Astrocyte of the cerebellum (primary cell): ENCODE measurements at regions not wholly inside any gene's neighbourhood (a gene's known extent, or its start where the extent isn't known, plus 50 kb on each side); places are given as distances from the start of the nearest gene placed in this dataset.

ENCODE experiments used
- DNase-seq: peaks from one replicate; pipeline ENCODE4 v3.0.0-alpha.2; 2011; ENCODE audit warnings: low read depth
- H3K4me3 ChIP-seq: 2 replicates; pipeline ENCODE4 v1.5.1; 2011; ENCODE audit warnings: mild to moderate bottlenecking, low read depth, low read length, moderate library complexity
- in situ Hi-C: cut with HindIII; loops from 2 replicates; pipeline ENCODE4 v1.10.0; 2017; ENCODE audit warnings: low sequenced_read_pairs
- TF ChIP-seq, protein P1 (sequence below): IDR thresholded peaks from 2 replicates; pipeline ENCODE4 v1.5.1; 2012; ENCODE audit warnings: low read length, low read depth, moderate library complexity, mild to moderate bottlenecking; ENCODE audit errors: missing control alignments

DNA sequence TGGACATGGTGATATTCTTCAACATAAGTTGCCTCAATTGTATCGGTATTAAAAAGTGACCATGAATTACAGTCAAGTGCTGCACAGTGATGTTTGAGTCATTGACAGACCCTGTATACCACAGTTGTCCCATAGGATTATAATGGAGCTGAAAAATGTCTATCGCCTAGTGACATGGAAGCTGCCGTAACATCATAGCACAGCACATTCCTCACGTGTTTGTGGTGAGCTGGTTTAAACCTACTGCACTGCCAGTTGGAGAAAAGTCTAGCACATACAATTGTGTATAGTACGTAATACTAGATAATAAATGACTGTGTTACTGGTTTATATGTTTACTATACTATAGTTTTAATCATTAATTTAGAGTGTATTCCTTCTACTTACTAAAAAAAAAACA lies 150.2 kb downstream of the CDH26 start:
- TF ChIP-seq, protein P1, sequence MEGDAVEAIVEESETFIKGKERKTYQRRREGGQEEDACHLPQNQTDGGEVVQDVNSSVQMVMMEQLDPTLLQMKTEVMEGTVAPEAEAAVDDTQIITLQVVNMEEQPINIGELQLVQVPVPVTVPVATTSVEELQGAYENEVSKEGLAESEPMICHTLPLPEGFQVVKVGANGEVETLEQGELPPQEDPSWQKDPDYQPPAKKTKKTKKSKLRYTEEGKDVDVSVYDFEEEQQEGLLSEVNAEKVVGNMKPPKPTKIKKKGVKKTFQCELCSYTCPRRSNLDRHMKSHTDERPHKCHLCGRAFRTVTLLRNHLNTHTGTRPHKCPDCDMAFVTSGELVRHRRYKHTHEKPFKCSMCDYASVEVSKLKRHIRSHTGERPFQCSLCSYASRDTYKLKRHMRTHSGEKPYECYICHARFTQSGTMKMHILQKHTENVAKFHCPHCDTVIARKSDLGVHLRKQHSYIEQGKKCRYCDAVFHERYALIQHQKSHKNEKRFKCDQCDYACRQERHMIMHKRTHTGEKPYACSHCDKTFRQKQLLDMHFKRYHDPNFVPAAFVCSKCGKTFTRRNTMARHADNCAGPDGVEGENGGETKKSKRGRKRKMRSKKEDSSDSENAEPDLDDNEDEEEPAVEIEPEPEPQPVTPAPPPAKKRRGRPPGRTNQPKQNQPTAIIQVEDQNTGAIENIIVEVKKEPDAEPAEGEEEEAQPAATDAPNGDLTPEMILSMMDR: no peak
- in situ Hi-C loops: no loop called here
- H3K4me3 ChIP-seq: no peak overlapping the region
- no peak for DNase-seq

DNA sequence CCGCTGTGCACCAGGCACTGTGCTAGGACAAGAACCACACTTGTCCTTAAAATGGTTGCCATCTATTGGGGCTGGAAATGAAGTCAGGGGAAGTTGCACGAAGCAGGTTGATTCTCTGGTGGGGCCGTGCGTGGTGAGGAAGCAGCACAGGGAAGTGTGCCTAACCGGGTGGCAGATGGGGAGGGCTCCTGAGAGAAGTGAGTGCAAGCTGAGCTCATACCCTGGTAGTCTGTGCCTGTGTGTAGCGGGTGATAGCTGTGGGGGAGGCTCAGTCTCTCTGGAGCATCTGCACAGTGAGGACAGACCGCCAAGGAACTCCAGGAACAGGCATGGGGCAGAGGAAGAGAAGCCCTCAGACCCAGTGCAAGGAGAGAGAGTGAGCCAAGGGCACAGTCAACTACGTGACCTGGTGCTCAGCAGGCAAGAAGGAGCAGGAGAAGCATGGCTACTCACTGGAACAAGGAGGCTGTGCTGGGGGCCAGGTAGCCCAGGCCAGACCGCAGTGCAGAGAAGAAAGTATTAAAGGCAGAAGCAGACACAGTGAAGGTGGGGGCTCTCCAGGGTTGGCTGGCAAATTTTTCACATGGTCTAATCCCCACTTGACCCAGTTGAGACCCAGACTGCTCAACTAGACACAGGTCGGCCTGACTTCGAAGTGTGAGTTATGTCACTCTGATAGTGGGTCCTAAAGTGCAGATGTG lies 155.0 kb downstream of the CDH26 start:
- TF ChIP-seq, protein P1: no peak
- DNase-seq: no peak
- H3K4me3 ChIP-seq: no peak overlapping the region
- in situ Hi-C loops: no loop called here

DNA sequence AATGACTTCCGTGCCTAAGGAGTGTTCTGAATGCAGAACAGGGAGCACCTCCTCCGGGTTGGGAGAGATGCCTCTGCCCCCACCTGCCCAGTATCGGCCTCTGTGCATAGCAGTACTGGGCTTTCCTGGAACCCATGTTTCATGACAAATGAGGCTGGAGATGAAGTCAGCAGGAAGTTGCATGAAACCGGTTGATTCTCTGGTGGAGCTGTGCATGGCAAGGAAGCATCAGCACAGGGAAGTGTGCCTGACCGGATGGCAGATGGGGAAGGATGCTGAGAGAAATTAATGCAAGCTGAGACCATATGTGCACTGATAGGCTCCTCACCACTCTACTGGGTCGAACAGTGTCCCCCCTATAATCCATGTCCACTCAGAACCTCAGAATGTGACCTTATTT lies 155.5 kb downstream of the CDH26 start:
- DNase-seq: no peak
- TF ChIP-seq, protein P1: no peak
- in situ Hi-C loops: no loop called here
- no peak overlapping the region for H3K4me3 ChIP-seq

DNA sequence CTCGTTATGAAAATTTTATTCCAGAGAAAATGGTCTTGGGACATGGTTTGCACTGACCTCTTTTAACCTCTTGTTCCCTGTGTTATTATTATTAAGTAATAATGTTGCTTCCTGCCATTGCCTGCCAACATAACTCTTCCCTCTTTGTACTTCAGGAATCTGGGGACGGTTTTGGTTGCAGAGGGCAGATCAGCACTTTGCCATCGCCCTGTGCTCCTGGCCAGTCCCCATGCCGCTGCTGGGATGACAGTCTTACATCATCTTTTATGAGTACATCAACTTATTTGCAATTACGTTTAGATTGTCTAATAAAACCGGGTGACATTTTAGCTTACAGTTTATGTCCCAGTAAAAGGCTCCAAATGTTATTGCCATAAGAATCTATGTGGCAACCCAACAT lies 157.2 kb downstream of the CDH26 start:
- no peak for DNase-seq
- in situ Hi-C loops: no loop called here
- H3K4me3 ChIP-seq: no peak overlapping the region
- TF ChIP-seq, protein P1: no peak

DNA sequence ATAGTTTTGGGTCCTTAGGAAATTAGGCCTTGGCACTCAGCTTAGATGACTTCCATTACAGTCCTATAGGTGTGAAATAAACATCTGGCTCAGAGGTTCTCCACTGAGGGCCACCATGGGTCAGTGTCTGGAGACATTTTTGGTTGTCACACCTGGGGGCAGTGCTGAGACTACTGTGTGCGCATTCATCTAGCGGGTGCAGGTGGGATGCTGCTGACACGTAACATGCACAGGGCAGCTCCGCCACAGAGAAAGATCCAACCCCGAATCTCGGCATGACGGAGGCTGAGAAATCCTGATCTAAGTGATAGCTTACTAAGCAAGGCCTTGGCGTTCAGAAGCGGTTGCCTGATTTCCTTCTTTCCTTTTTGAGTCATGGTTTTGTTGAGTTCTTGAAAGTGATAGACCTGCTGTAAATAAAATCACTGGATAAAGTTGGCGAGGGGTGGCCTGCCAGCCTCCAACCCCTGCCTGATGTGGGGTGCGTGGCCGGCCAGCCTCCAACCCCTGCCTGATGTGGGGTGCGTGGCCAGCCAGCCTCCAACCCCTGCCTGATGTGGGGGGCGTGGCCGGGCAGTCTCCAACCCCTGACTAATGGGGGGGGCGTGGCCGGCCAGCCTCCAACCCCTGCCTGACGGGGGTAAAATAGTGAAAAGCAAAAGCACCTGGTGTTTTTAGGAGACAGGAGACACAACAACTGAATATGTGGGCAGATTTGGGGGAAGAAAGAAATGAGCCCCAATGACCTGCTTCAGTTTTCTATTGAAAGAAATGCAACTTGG lies 158.1 kb downstream of the CDH26 start:
- no peak overlapping the region for H3K4me3 ChIP-seq
- TF ChIP-seq, protein P1: no peak
- no peak for DNase-seq
- in situ Hi-C loops: no loop called here

DNA sequence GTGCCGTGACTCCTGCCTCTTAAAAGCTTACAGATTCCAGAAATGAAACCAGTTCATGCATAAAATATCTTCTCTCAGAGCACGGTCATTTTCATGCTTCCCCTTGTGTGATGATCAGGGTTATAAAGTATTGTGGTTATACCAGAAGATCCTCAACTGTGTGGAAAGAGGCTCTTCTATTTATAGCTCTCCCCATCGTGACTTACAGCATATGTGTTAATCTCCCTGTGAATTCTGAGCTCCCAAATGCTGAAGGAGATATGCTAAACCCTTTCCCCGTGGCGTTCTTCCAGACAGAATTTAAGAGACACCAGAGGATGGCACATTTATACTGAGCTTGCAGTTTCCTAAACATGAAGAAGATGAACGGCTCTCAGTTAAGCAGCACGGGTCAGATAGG lies 158.8 kb downstream of the CDH26 start:
- in situ Hi-C loops: no loop called here
- no peak for DNase-seq
- H3K4me3 ChIP-seq: no peak overlapping the region
- TF ChIP-seq, protein P1: no peak
